ENCODE measurements at regions not wholly inside any gene's neighbourhood (a gene's known extent, or its start where the extent isn't known, plus 50 kb on each side); places are given as distances from the start of the nearest gene placed in this dataset.

DNA sequence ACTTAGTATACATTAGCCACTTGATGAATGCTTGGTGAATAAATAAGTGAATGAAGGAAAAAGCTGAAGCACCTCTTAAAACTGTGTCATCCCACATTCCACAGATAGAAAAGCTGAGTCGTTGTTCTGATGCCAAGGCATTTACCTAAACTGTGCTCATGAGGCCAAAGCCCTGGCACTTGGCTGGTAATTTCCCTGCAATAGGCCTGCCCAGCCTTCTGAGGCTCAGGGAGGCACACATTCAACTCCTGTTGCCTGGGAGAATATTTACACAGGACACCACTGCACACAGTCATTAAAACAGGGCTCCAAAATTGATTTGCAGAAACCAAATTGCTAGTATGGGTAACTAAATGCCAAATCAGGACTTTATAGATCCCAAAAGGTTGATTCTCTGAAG is 333.0 kb upstream of the C16orf82 start:
- Histone ChIP-seq H3K36me3 (ENCODE audit: control insufficient read depth, insufficient read depth, low read length) (no peaks in the 10 kb centered on the region), H3K27ac (ENCODE audit: insufficient read depth, low read length, poor library complexity, severe bottlenecking) (no peak overlapping the region), H3K27me3 (replicated peaks; ENCODE audit: control insufficient read depth, insufficient read depth, low read length, poor library complexity, severe bottlenecking) (no peaks in the 10 kb centered on the region), H3K9me3 (ENCODE audit: control insufficient read depth, low read length) (no peaks in the 10 kb centered on the region), H3K4me1 (ENCODE audit: control insufficient read depth, insufficient read depth, low read length, poor library complexity, severe bottlenecking) (no peaks in the 10 kb centered on the region), H3K4me3 (ENCODE audit: insufficient read depth, low read depth, low read length, poor library complexity, severe bottlenecking) (no peak overlapping the region)
- no peak for DNase-seq

DNA sequence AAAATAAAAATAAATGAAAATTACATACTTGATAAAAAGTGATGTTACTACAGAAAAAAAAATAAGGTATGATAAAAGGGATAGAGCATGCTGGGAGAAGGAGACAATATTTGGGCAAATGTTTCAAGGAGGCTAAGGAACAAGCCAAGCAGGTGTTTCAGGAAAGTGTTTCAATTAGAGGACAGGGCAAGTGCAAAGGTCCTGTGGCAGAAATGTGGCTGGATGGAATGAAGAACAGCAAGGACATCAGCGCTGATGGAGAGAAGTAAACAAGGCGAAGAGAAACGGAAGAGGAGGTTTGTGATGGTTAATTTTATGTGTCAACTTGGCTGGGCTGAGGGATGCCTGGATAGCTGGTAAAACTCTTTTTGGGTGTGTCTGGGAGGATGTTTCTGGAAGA is 331.2 kb upstream of the C16orf82 start:
- no peaks in the 10 kb centered on the region for H3K9me3 ChIP-seq (ENCODE audit: control insufficient read depth, low read length)
- no peak overlapping the region for H3K27ac ChIP-seq (ENCODE audit: insufficient read depth, low read length, poor library complexity, severe bottlenecking)
- H3K27me3 ChIP-seq (replicated peaks; ENCODE audit: control insufficient read depth, insufficient read depth, low read length, poor library complexity, severe bottlenecking) = no peaks in the 10 kb centered on the region
- no peak for DNase-seq
- H3K4me3 ChIP-seq (ENCODE audit: insufficient read depth, low read depth, low read length, poor library complexity, severe bottlenecking) = no peak overlapping the region
- no peaks in the 10 kb centered on the region for H3K4me1 ChIP-seq (ENCODE audit: control insufficient read depth, insufficient read depth, low read length, poor library complexity, severe bottlenecking)
- no peaks in the 10 kb centered on the region for H3K36me3 ChIP-seq (ENCODE audit: control insufficient read depth, insufficient read depth, low read length)

DNA sequence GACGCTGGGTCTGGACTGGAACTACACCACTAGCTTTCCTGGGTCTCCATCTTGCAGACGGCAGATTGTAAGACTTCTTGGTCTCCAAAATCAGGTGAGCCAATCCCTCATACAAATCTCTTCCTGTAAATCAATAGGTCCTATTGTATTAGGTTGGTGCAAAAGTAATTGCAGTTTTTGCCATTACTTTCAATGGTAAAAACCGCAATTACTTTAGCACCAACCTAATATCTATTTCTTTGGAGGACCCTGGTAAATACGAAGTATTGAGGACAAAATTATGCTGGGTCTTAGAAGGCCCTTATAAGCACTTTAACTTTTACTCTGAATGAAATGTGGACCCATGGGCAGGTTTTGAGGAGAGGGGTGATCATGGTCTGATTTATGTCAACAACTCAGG is 330.6 kb upstream of the C16orf82 start:
- H3K27me3 ChIP-seq (replicated peaks; ENCODE audit: control insufficient read depth, insufficient read depth, low read length, poor library complexity, severe bottlenecking) = no peaks in the 10 kb centered on the region
- H3K4me3 ChIP-seq (ENCODE audit: insufficient read depth, low read depth, low read length, poor library complexity, severe bottlenecking) = no peak overlapping the region
- H3K27ac ChIP-seq (ENCODE audit: insufficient read depth, low read length, poor library complexity, severe bottlenecking) = no peak overlapping the region
- no peaks in the 10 kb centered on the region for H3K36me3 ChIP-seq (ENCODE audit: control insufficient read depth, insufficient read depth, low read length)
- H3K4me1 ChIP-seq (ENCODE audit: control insufficient read depth, insufficient read depth, low read length, poor library complexity, severe bottlenecking) = no peaks in the 10 kb centered on the region
- no peak for DNase-seq
- no peaks in the 10 kb centered on the region for H3K9me3 ChIP-seq (ENCODE audit: control insufficient read depth, low read length)

DNA sequence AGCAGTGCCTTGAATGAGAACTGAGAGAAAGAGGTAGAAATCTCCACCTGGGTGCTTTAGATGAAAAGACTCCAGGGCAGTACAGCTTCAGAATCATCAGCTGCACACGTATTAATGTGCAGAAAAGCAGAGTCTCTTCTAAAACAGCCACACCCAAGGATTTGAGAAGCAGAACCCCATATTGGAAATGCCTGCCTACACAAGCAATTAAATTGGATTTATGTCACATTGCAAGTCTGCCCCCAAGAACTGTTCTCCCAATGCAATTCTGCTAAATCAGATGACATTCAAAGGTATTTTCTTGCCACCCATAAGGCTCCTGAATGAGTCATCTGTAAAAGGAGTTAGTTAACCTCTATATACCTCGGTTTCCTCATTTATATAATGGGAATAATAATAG is 326.0 kb upstream of the C16orf82 start:
- no peak overlapping the region for H3K27ac ChIP-seq (ENCODE audit: insufficient read depth, low read length, poor library complexity, severe bottlenecking)
- H3K4me1 ChIP-seq (ENCODE audit: control insufficient read depth, insufficient read depth, low read length, poor library complexity, severe bottlenecking) = no peaks in the 10 kb centered on the region
- no peak overlapping the region for H3K4me3 ChIP-seq (ENCODE audit: insufficient read depth, low read depth, low read length, poor library complexity, severe bottlenecking)
- no peaks in the 10 kb centered on the region for H3K27me3 ChIP-seq (replicated peaks; ENCODE audit: control insufficient read depth, insufficient read depth, low read length, poor library complexity, severe bottlenecking)
- H3K36me3 ChIP-seq (ENCODE audit: control insufficient read depth, insufficient read depth, low read length) = no peaks in the 10 kb centered on the region
- H3K9me3 ChIP-seq (ENCODE audit: control insufficient read depth, low read length) = no peaks in the 10 kb centered on the region
- DNase-seq = no peak

DNA sequence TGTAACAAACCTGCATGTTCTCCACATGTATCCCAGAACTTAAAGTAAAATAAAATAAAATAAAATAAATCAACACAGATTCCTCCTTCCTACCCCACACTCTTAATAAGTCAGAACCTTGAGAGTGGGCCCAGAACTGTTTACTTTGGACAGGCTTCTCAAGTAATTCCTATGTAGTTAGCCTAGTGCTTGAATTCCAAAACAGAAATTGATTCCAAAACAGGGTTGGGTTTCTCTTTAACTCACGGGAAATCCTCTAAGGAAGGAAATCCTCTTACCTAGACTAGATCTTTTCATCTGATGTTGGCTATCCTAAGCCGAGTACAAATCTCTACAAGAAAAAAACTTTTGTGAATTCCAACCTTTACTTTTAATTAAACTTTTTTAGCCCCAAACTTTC is 324.7 kb upstream of the C16orf82 start:
- Histone ChIP-seq H3K4me1 (ENCODE audit: control insufficient read depth, insufficient read depth, low read length, poor library complexity, severe bottlenecking) (no peaks in the 10 kb centered on the region), H3K27me3 (replicated peaks; ENCODE audit: control insufficient read depth, insufficient read depth, low read length, poor library complexity, severe bottlenecking) (no peaks in the 10 kb centered on the region), H3K4me3 (ENCODE audit: insufficient read depth, low read depth, low read length, poor library complexity, severe bottlenecking) (no peak overlapping the region), H3K27ac (ENCODE audit: insufficient read depth, low read length, poor library complexity, severe bottlenecking) (no peak overlapping the region), H3K36me3 (ENCODE audit: control insufficient read depth, insufficient read depth, low read length) (no peaks in the 10 kb centered on the region), H3K9me3 (ENCODE audit: control insufficient read depth, low read length) (no peaks in the 10 kb centered on the region)
- DNase-seq = no peak

DNA sequence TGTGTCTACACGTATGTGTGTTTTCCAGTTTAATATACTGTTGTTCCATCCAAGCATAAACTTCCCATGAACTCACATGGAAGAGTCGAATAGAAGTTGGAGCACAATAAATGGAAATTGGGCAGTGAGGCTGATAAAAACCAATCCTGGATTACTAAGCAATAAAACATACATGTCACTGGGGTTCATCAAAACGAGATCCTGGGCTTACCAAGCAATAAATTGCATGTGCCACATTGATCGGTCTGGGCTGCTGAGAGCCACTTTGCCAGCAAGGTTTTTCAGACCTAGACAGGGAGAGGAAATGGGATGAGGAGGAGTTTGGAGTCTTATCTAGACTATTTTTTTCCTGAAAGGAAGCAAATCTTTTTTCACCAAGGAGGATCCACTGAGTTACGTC is 322.3 kb upstream of the C16orf82 start:
- H3K27ac ChIP-seq (ENCODE audit: insufficient read depth, low read length, poor library complexity, severe bottlenecking) = no peak overlapping the region
- no peaks in the 10 kb centered on the region for H3K27me3 ChIP-seq (replicated peaks; ENCODE audit: control insufficient read depth, insufficient read depth, low read length, poor library complexity, severe bottlenecking)
- no peaks in the 10 kb centered on the region for H3K9me3 ChIP-seq (ENCODE audit: control insufficient read depth, low read length)
- no peak for DNase-seq
- no peaks in the 10 kb centered on the region for H3K36me3 ChIP-seq (ENCODE audit: control insufficient read depth, insufficient read depth, low read length)
- no peaks in the 10 kb centered on the region for H3K4me1 ChIP-seq (ENCODE audit: control insufficient read depth, insufficient read depth, low read length, poor library complexity, severe bottlenecking)
- H3K4me3 ChIP-seq (ENCODE audit: insufficient read depth, low read depth, low read length, poor library complexity, severe bottlenecking) = no peak overlapping the region

DNA sequence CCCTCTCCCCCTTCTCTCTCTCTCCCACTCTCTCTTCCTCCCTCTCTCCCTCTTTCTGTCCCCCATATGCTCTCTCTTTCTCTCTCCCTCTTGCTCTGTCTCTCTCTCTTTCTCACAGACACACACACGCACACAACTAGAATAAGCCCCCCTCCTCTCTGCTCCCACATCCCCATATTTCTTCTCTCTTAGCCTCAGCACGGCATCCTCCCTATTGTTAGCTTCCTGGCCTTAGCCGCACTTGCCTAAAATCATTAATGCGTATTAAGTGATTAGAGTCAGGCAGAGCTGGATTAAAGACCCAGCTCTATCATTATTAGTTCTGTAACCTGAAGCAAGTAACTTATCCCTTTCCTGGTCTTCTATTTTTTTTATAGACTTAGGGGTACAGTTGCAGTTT is 319.0 kb upstream of the C16orf82 start:
- no peaks in the 10 kb centered on the region for H3K27me3 ChIP-seq (replicated peaks; ENCODE audit: control insufficient read depth, insufficient read depth, low read length, poor library complexity, severe bottlenecking)
- H3K4me3 ChIP-seq (ENCODE audit: insufficient read depth, low read depth, low read length, poor library complexity, severe bottlenecking) = no peak overlapping the region
- H3K9me3 ChIP-seq (ENCODE audit: control insufficient read depth, low read length) = no peaks in the 10 kb centered on the region
- no peak overlapping the region for H3K27ac ChIP-seq (ENCODE audit: insufficient read depth, low read length, poor library complexity, severe bottlenecking)
- no peaks in the 10 kb centered on the region for H3K4me1 ChIP-seq (ENCODE audit: control insufficient read depth, insufficient read depth, low read length, poor library complexity, severe bottlenecking)
- H3K36me3 ChIP-seq (ENCODE audit: control insufficient read depth, insufficient read depth, low read length) = no peaks in the 10 kb centered on the region
- no peak for DNase-seq

DNA sequence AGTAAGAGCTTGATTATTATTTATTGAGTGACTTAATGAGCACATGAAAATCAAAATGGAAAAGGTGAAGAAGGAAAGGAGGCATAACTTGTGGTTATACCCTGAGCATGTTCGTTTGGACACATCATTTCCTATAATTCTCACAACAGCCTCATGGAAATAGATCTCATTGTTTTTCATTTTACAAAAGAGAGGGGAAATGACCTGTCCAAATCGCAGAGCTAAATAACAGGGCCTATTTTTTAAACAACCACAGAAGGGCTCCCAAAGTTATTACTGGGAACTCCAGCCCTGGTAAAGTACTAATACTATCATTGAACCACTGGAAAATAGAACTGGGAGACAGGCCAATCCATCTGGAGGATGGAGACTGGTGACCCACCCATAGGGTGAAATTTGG is 317.7 kb upstream of the C16orf82 start:
- Histone ChIP-seq H3K4me3 (ENCODE audit: insufficient read depth, low read depth, low read length, poor library complexity, severe bottlenecking) (no peak overlapping the region), H3K9me3 (ENCODE audit: control insufficient read depth, low read length) (no peaks in the 10 kb centered on the region), H3K27ac (ENCODE audit: insufficient read depth, low read length, poor library complexity, severe bottlenecking) (no peak overlapping the region), H3K4me1 (ENCODE audit: control insufficient read depth, insufficient read depth, low read length, poor library complexity, severe bottlenecking) (no peaks in the 10 kb centered on the region), H3K36me3 (ENCODE audit: control insufficient read depth, insufficient read depth, low read length) (no peaks in the 10 kb centered on the region), H3K27me3 (replicated peaks; ENCODE audit: control insufficient read depth, insufficient read depth, low read length, poor library complexity, severe bottlenecking) (no peaks in the 10 kb centered on the region)
- no peak for DNase-seq

DNA sequence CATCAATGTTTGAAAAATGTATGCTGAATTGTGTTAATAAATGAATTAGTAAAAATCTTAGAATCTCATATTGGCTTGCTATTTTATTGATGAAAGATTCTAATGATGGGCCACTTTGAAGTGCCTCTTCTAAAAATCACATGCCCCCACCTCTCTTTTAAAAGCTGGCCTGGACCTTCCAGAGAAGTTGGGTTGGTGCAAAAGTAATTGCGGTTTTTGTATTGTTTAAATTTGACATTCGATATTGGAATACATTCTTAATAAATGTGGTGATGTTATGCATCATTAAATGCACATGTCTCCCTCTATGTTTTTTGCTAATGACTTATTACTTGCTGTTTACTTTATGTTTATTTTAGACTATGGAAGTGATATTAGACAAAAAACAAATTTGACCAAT is 314.6 kb upstream of the C16orf82 start:
- no peak overlapping the region for H3K4me3 ChIP-seq (ENCODE audit: insufficient read depth, low read depth, low read length, poor library complexity, severe bottlenecking)
- no peak for DNase-seq
- no peaks in the 10 kb centered on the region for H3K27me3 ChIP-seq (replicated peaks; ENCODE audit: control insufficient read depth, insufficient read depth, low read length, poor library complexity, severe bottlenecking)
- no peaks in the 10 kb centered on the region for H3K9me3 ChIP-seq (ENCODE audit: control insufficient read depth, low read length)
- no peaks in the 10 kb centered on the region for H3K36me3 ChIP-seq (ENCODE audit: control insufficient read depth, insufficient read depth, low read length)
- no peaks in the 10 kb centered on the region for H3K4me1 ChIP-seq (ENCODE audit: control insufficient read depth, insufficient read depth, low read length, poor library complexity, severe bottlenecking)
- no peak overlapping the region for H3K27ac ChIP-seq (ENCODE audit: insufficient read depth, low read length, poor library complexity, severe bottlenecking)

DNA sequence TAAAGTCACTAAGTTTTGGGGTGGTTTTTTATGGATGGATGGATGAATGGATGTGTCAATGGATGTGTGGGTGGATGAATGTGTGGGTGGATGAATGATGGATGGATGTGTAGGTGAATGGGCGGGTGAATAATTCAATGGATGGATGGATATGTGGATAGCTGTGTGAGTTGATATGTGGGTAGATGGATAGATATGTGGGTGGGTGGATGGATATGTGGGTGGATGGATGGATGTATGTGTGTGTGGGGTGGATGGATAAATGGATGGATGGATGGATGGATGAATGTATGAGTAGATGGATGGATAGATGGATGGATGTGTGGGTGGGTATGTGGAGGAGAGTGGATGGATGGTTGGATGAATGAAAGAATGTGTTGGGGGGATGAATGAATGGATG is 310.1 kb upstream of the C16orf82 start:
- H3K4me3 ChIP-seq (ENCODE audit: insufficient read depth, low read depth, low read length, poor library complexity, severe bottlenecking) = no peak overlapping the region
- H3K4me1 ChIP-seq (ENCODE audit: control insufficient read depth, insufficient read depth, low read length, poor library complexity, severe bottlenecking) = no peaks in the 10 kb centered on the region
- no peaks in the 10 kb centered on the region for H3K36me3 ChIP-seq (ENCODE audit: control insufficient read depth, insufficient read depth, low read length)
- DNase-seq = no peak
- H3K9me3 ChIP-seq (ENCODE audit: control insufficient read depth, low read length) = no peaks in the 10 kb centered on the region
- H3K27ac ChIP-seq (ENCODE audit: insufficient read depth, low read length, poor library complexity, severe bottlenecking) = no peak overlapping the region
- H3K27me3 ChIP-seq (replicated peaks; ENCODE audit: control insufficient read depth, insufficient read depth, low read length, poor library complexity, severe bottlenecking) = no peaks in the 10 kb centered on the region

DNA sequence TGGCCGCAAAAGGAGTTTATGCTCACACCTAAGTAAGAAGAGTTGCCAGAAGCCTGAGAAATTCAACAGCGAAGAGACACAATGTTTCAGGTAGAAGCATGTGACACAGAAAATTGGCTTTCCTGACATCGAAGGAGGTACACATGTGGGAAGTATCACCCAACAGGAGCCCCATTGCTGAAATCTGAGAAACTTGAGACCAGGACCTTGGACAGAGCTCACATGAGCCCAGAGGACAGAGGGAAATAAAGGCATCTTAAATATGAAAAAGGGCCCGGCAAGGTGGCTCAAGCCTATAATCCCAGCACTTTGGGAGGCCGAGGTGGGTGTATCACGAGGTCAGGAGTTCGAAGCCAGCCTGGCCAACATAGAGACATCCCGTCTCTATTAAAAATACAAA is 304.1 kb upstream of the C16orf82 start:
- H3K36me3 ChIP-seq (ENCODE audit: control insufficient read depth, insufficient read depth, low read length) = no peaks in the 10 kb centered on the region
- no peaks in the 10 kb centered on the region for H3K27me3 ChIP-seq (replicated peaks; ENCODE audit: control insufficient read depth, insufficient read depth, low read length, poor library complexity, severe bottlenecking)
- H3K27ac ChIP-seq (ENCODE audit: insufficient read depth, low read length, poor library complexity, severe bottlenecking) = no peak overlapping the region
- H3K4me3 ChIP-seq (ENCODE audit: insufficient read depth, low read depth, low read length, poor library complexity, severe bottlenecking) = no peak overlapping the region
- DNase-seq = no peak
- no peaks in the 10 kb centered on the region for H3K4me1 ChIP-seq (ENCODE audit: control insufficient read depth, insufficient read depth, low read length, poor library complexity, severe bottlenecking)
- no peaks in the 10 kb centered on the region for H3K9me3 ChIP-seq (ENCODE audit: control insufficient read depth, low read length)

Measured in effector memory CD4-positive, alpha-beta T cell (primary cell).